PC-9 (cell line): ENCODE measurements at regions not wholly inside any gene's neighbourhood (a gene's known extent, or its start where the extent isn't known, plus 50 kb on each side); places are given as distances from the start of the nearest gene placed in this dataset.

Experiments
- BruUV-seq: library from RNA; stranded (reverse); fragments of 400-500 nt; replicated peaks from 2 replicates; lab custom pipeline; 2021; lab: Mats Ljungman, UMichigan
- CTCF ChIA-PET: fragments of 300-600 bp; sonication (Branson Sonifier 250); formaldehyde crosslinking; loops from one replicate; lab custom pipeline; 2022; ENCODE audit warnings: antibody characterized with exemption; lab: Charles Lee
- POLR2A ChIA-PET: fragments of 300-600 bp; sonication (Branson Sonifier 250); formaldehyde crosslinking; loops from one replicate; lab custom pipeline; 2022; ENCODE audit warnings: antibody characterized with exemption; ENCODE audit not compliant: unreplicated experiment; lab: Charles Lee
- DNase-seq, 2 experiments: peaks; one replicate each; pipeline versions ENCODE4 v3.0.0 to v3.0.0-alpha.2; 2015 to 2022; ENCODE audit warnings: mixed read lengths in 1 of 2
- H2AFZ ChIP-seq: fragments of 200-600 bp; sonication (generic); 2 replicates; pipeline ENCODE4 v1.8.1; 2017; ENCODE audit warnings: antibody characterized with exemption
- H3F3A ChIP-seq: fragments of 200-600 bp; sonication (generic); 2 replicates; pipeline ENCODE4 v1.8.1; 2017; ENCODE audit warnings: antibody characterized with exemption, mild to moderate bottlenecking, low read depth; ENCODE audit not compliant: insufficient read depth
- H3K27ac ChIP-seq: fragments of 200-600 bp; sonication (generic); 2 replicates; pipeline ENCODE4 v1.6.1; 2016; ENCODE audit warnings: mixed run types
- H3K27me3 ChIP-seq: fragments of 200-600 bp; sonication (generic); 2 replicates; pipeline ENCODE4 v1.6.1; 2016; ENCODE audit warnings: low read depth, mixed run types; ENCODE audit not compliant: insufficient read depth
- H3K36me3 ChIP-seq: fragments of 200-600 bp; sonication (generic); 2 replicates; pipeline ENCODE4 v1.6.1; 2016; ENCODE audit warnings: low read depth, mixed run types
- H3K4me1 ChIP-seq: fragments of 200-600 bp; sonication (generic); replicated peaks from 2 replicates; pipeline ENCODE4 v1.6.1; 2016; ENCODE audit warnings: mixed run types; ENCODE audit not compliant: insufficient read depth
- H3K4me2 ChIP-seq: fragments of 200-600 bp; sonication (generic); 2 replicates; pipeline ENCODE4 v1.6.1; 2017; ENCODE audit warnings: mixed run types
- H3K4me3 ChIP-seq: fragments of 200-600 bp; sonication (generic); 2 replicates; pipeline ENCODE4 v1.6.1; 2016; ENCODE audit warnings: mixed run types
- H3K79me2 ChIP-seq: fragments of 200-600 bp; sonication (generic); 2 replicates; pipeline ENCODE4 v1.6.1; 2017; ENCODE audit warnings: low read depth, mixed run types
- H3K9me2 ChIP-seq: fragments of 200-600 bp; sonication (generic); 2 replicates; pipeline ENCODE4 v1.8.1; 2017; ENCODE audit warnings: mild to moderate bottlenecking; ENCODE audit not compliant: insufficient read depth
- H3K9me3 ChIP-seq: fragments of 200-600 bp; sonication (generic); 2 replicates; pipeline ENCODE4 v1.8.1; 2016; ENCODE audit warnings: low read depth; ENCODE audit not compliant: insufficient read depth
- H4K20me1 ChIP-seq: fragments of 200-600 bp; sonication (generic); 2 replicates; pipeline ENCODE4 v1.8.1; 2017; ENCODE audit not compliant: insufficient read depth
- CTCF ChIP-seq: fragments of 200-600 bp; sonication (generic); conservative IDR thresholded peaks from 2 replicates; pipeline ENCODE4 v1.6.1; 2017; ENCODE audit warnings: mixed run types, antibody characterized with exemption, mild to moderate bottlenecking, moderate library complexity
- EZH2 ChIP-seq: fragments of 200-600 bp; sonication (generic); IDR thresholded peaks from 2 replicates; pipeline ENCODE4 v1.8.0; 2017; ENCODE audit warnings: antibody characterized with exemption, low read depth
- intact Hi-C: fragments of 100-400 bp; cut with micrococcal nuclease; formaldehyde crosslinking; loops from one replicate; pipeline ENCODE4 v1.10.0; 2022; ENCODE audit not compliant: unreplicated experiment

GRCh38 chr9:81741103-81741502, 51.8 kb upstream of the TLE1 start:
- CTCF ChIA-PET, result no interaction called here
- H3F3A ChIP-seq, result peaks cover 28% of the 10 kb centered on the region
- H3K79me2 ChIP-seq, result no peaks in the 10 kb centered on the region
- TF ChIP-seq CTCF, result no peak
- no peak for TF ChIP-seq EZH2
- no peak overlapping the region for H2AFZ ChIP-seq
- peak in 1 of 2 experiments; percentile 76 for DNase-seq
- H3K27ac ChIP-seq, result peak overlapping the region; percentile 56
- peaks cover 39% of the 10 kb centered on the region for H3K4me1 ChIP-seq
- BruUV-seq, result no TSS peak
- H4K20me1 ChIP-seq, result no peaks in the 10 kb centered on the region
- H3K27me3 ChIP-seq, result no peaks in the 10 kb centered on the region
- H3K4me2 ChIP-seq, result no peak overlapping the region
- H3K9me3 ChIP-seq, result peaks cover 6% of the 10 kb centered on the region; the same call in 1 of the 2 replicates
- H3K9me2 ChIP-seq, result no peaks in the 10 kb centered on the region
- no peak overlapping the region for H3K4me3 ChIP-seq
- H3K36me3 ChIP-seq, result no peaks in the 10 kb centered on the region
- intact Hi-C loops, result no loop called here
- POLR2A ChIA-PET, result interaction anchor here (0.6 to 0.7 kb wide), 3 partner anchors 27 to 84 kb away, joined by 3 to 6 read pairs (median 3); no protein-coding TSS in a partner anchor

GRCh38 chr9:81748091-81748490, 58.7 kb upstream of the TLE1 start:
- no peaks in the 10 kb centered on the region for H3F3A ChIP-seq
- intact Hi-C loops, result no loop called here
- H3K36me3 ChIP-seq, result no peaks in the 10 kb centered on the region
- no peak for DNase-seq
- H3K9me3 ChIP-seq, result no peaks in the 10 kb centered on the region
- BruUV-seq, result no TSS peak
- no peaks in the 10 kb centered on the region for H4K20me1 ChIP-seq
- no peaks in the 10 kb centered on the region for H3K27me3 ChIP-seq
- no peak overlapping the region for H3K4me3 ChIP-seq
- H2AFZ ChIP-seq, result no peak overlapping the region
- no peaks in the 10 kb centered on the region for H3K79me2 ChIP-seq
- no peaks in the 10 kb centered on the region for H3K9me2 ChIP-seq
- H3K4me1 ChIP-seq, result no peaks in the 10 kb centered on the region
- no peak overlapping the region for H3K27ac ChIP-seq
- no peak overlapping the region for H3K4me2 ChIP-seq
- TF ChIP-seq CTCF, result no peak
- no peak for TF ChIP-seq EZH2
- ChIA-PET CTCF (no interaction called here), POLR2A (no interaction called here)

- Histone ChIP-seq H3K36me3 (no peaks in the 10 kb centered on the region), H3K4me2 (no peak overlapping the region), H2AFZ (no peak overlapping the region), H3K27ac (no peak overlapping the region), H3K4me1 (no peaks in the 10 kb centered on the region), H3K79me2 (no peaks in the 10 kb centered on the region), H3K27me3 (no peaks in the 10 kb centered on the region), H3K4me3 (no peak overlapping the region), H3K9me3 (no peaks in the 10 kb centered on the region), H3F3A (no peaks in the 10 kb centered on the region), H4K20me1 (no peaks in the 10 kb centered on the region), H3K9me2 (no peaks in the 10 kb centered on the region)
- no peak for DNase-seq
- ChIA-PET CTCF (no interaction called here), POLR2A (no interaction called here)
- TF ChIP-seq EZH2, result no peak
- BruUV-seq, result no TSS peak
- intact Hi-C loops, result no loop called here
These were observed 64.1 kb upstream of the TLE1 start for GRCh38 chr9:81753436-81753835.

- Histone ChIP-seq H3K27ac (no peak overlapping the region), H3K79me2 (no peaks in the 10 kb centered on the region), H3K4me1 (no peaks in the 10 kb centered on the region), H3K9me3 (no peaks in the 10 kb centered on the region), H3K27me3 (no peaks in the 10 kb centered on the region), H2AFZ (no peak overlapping the region), H4K20me1 (no peaks in the 10 kb centered on the region), H3K4me3 (no peak overlapping the region), H3F3A (no peaks in the 10 kb centered on the region), H3K36me3 (no peaks in the 10 kb centered on the region), H3K9me2 (no peaks in the 10 kb centered on the region), H3K4me2 (no peak overlapping the region)
- ChIA-PET CTCF (no interaction called here), POLR2A (no interaction called here)
- no peak for DNase-seq
- BruUV-seq, result no TSS peak
- no peak for TF ChIP-seq CTCF
- no peak for TF ChIP-seq EZH2
- intact Hi-C loops, result no loop called here
These were observed 64.9 kb upstream of the TLE1 start for GRCh38 chr9:81754245-81754644.
